ENCODE measurements at regions not wholly inside any gene's neighbourhood (a gene's known extent, or its start where the extent isn't known, plus 50 kb on each side); places are given as distances from the start of the nearest gene placed in this dataset.

DNA sequence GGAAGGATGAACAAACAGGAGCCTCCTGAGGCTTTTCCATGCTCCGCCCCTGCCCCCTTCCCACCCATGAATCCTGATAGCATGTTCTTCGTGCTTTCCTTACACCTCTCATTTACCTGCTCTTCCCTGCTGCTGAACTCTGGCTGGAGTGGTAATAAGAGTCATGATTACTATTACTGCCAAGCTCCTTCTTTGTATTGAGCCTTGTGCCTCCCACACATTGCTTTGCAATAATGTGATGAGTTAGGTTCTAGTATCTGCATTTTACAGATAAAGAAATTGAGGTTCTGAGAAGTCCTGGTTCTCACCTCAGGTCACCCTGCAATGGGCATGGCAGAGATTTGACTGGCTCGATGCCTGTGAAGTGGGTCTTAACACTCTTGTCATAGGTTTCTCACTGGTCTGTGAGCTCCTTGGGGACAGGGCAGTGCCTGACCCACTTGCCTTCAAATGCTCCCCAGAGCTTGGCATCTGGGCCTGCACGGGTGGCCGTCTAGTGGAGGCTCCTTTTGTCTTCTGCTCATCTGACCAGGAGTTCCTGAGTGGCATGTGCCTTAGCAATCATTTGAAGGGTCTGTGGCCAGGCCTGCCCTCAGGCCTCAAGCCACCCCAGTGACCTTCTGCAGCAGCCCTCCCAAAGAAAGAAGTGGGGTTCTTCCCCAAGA lies 309.2 kb upstream of the ZMIZ1 start:
- TF ChIP-seq, protein P1, sequence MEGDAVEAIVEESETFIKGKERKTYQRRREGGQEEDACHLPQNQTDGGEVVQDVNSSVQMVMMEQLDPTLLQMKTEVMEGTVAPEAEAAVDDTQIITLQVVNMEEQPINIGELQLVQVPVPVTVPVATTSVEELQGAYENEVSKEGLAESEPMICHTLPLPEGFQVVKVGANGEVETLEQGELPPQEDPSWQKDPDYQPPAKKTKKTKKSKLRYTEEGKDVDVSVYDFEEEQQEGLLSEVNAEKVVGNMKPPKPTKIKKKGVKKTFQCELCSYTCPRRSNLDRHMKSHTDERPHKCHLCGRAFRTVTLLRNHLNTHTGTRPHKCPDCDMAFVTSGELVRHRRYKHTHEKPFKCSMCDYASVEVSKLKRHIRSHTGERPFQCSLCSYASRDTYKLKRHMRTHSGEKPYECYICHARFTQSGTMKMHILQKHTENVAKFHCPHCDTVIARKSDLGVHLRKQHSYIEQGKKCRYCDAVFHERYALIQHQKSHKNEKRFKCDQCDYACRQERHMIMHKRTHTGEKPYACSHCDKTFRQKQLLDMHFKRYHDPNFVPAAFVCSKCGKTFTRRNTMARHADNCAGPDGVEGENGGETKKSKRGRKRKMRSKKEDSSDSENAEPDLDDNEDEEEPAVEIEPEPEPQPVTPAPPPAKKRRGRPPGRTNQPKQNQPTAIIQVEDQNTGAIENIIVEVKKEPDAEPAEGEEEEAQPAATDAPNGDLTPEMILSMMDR (conservative IDR thresholded peaks at IDR 0.05 in 1 of 2, IDR thresholded peaks at IDR 0.05 in 1 of 2; ENCODE audit: extremely low read depth in 1 of 2, insufficient read depth in 1 of 2, low read depth in 1 of 2, low read length in 2 of 2): no peak
- no peak for TF ChIP-seq EZH2 (IDR thresholded peaks at IDR 0.05; ENCODE audit: borderline replicate concordance, low read length)

All from mammary epithelial cell (primary cell).